PC-3 (cell line): ENCODE measurements at regions not wholly inside any gene's neighbourhood (a gene's known extent, or its start where the extent isn't known, plus 50 kb on each side); places are given as distances from the start of the nearest gene placed in this dataset.

Source experiments
- ATAC-seq: fragments of 200-7000 bp; cut with Tn5 transposase; 2 replicates; pipeline ENCODE4 v1.9.1; 2020; ENCODE audit warnings: mild to moderate bottlenecking, moderate library complexity
- BruUV-seq: library from RNA; stranded (reverse); fragments of 400-500 nt; replicated peaks from 2 replicates; lab custom pipeline; 2021; lab: Mats Ljungman, UMichigan
- CTCF ChIA-PET: fragments of 300-600 bp; sonication (Branson Sonifier 250); formaldehyde crosslinking; loops from one replicate; lab custom pipeline; 2022; ENCODE audit warnings: antibody characterized with exemption; lab: Charles Lee
- POLR2A ChIA-PET: fragments of 300-600 bp; sonication (Branson Sonifier 250); formaldehyde crosslinking; loops from one replicate; lab custom pipeline; 2022; ENCODE audit warnings: antibody characterized with exemption; ENCODE audit not compliant: unreplicated experiment; lab: Charles Lee
- DNase-seq: peaks from one replicate; pipeline ENCODE4 v3.0.0-alpha.2; 2015
- H2AFZ ChIP-seq: fragments of 300-600 bp; sonication (generic); 2 replicates; pipeline ENCODE4 v1.6.0; 2016; ENCODE audit warnings: antibody characterized with exemption, low read length
- H3F3A ChIP-seq: fragments of 300-600 bp; sonication (generic); one replicate; pipeline ENCODE4 v1.6.0; 2017; ENCODE audit warnings: antibody characterized with exemption, low read length, control low read depth, mild to moderate bottlenecking; ENCODE audit not compliant: unreplicated experiment
- H3K27ac ChIP-seq: fragments of 300-600 bp; sonication (generic); 2 replicates; pipeline ENCODE4 v1.5.1; 2016; ENCODE audit warnings: mild to moderate bottlenecking, low read length
- H3K27me3 ChIP-seq: fragments of 300-600 bp; sonication (generic); 2 replicates; pipeline ENCODE4 v1.6.1; 2016; ENCODE audit warnings: low read length, mixed read lengths
- H3K36me3 ChIP-seq: fragments of 300-600 bp; sonication (generic); 2 replicates; pipeline ENCODE4 v1.6.1; 2016; ENCODE audit warnings: low read depth, mixed run types, low read length, mixed read lengths
- H3K4me1 ChIP-seq: fragments of 300-600 bp; sonication (generic); 2 replicates; pipeline ENCODE4 v1.5.1; 2016; ENCODE audit warnings: low read length; ENCODE audit not compliant: insufficient read depth
- H3K4me2 ChIP-seq: fragments of 300-600 bp; sonication (generic); 2 replicates; pipeline ENCODE4 v1.6.0; 2016; ENCODE audit warnings: low read length
- H3K4me3 ChIP-seq: fragments of 300-600 bp; sonication (generic); 2 replicates; pipeline ENCODE4 v1.5.1; 2016; ENCODE audit warnings: mild to moderate bottlenecking, low read length, mixed read lengths
- H3K79me2 ChIP-seq: fragments of 300-600 bp; sonication (generic); 2 replicates; pipeline ENCODE4 v1.6.1; 2017; ENCODE audit warnings: low read length, mixed read lengths
- H3K9ac ChIP-seq: fragments of 300-600 bp; sonication (generic); 2 replicates; pipeline ENCODE4 v1.6.0; 2016; ENCODE audit warnings: mild to moderate bottlenecking, low read length
- H3K9me2 ChIP-seq: fragments of 300-600 bp; sonication (generic); replicated peaks from 2 replicates; pipeline ENCODE4 v1.6.1; 2016; ENCODE audit warnings: mixed run types, low read length, mixed read lengths
- H3K9me3 ChIP-seq: fragments of 300-600 bp; sonication (generic); 2 replicates; pipeline ENCODE4 v1.6.1; 2016; ENCODE audit warnings: low read length, mixed read lengths
- H4K20me1 ChIP-seq: fragments of 300-600 bp; sonication (generic); 2 replicates; pipeline ENCODE4 v1.6.1; 2016; ENCODE audit warnings: low read length, mixed read lengths
- CTCF ChIP-seq: fragments of 300-600 bp; sonication (generic); conservative IDR thresholded peaks from 2 replicates; pipeline ENCODE4 v1.5.1; 2017; ENCODE audit warnings: antibody characterized with exemption, low read depth, mild to moderate bottlenecking, low read length
- EZH2 ChIP-seq: fragments of 300-600 bp; sonication (generic); IDR thresholded peaks from one replicate; pipeline ENCODE4 v1.6.1; 2017; ENCODE audit warnings: antibody characterized with exemption, mild to moderate bottlenecking, low read length; ENCODE audit not compliant: unreplicated experiment
- EZH2phosphoT487 ChIP-seq: fragments of 300-600 bp; sonication (generic); IDR thresholded peaks from 2 replicates; pipeline ENCODE4 v1.6.1; 2018; ENCODE audit warnings: mild to moderate bottlenecking, antibody characterized with exemption, low read length, borderline replicate concordance
- intact Hi-C: fragments of 100-400 bp; cut with micrococcal nuclease; formaldehyde crosslinking; loops from 2 replicates; pipeline ENCODE4 v1.9.0; 2023

- Histone ChIP-seq H3K9me3 (no peaks in the 10 kb centered on the region), H3K4me3 (no peak overlapping the region), H3K79me2 (no peaks in the 10 kb centered on the region), H3K27ac (no peak overlapping the region), H3F3A (no peaks in the 10 kb centered on the region), H3K9ac (no peak overlapping the region), H4K20me1 (no peaks in the 10 kb centered on the region), H3K4me2 (no peak overlapping the region), H3K27me3 (no peaks in the 10 kb centered on the region), H3K36me3 (no peaks in the 10 kb centered on the region), H3K4me1 (no peaks in the 10 kb centered on the region), H2AFZ (no peak overlapping the region), H3K9me2 (no peaks in the 10 kb centered on the region)
- TF ChIP-seq CTCF (no peak), EZH2 (no peak), EZH2phosphoT487 (no peak)
- CTCF ChIA-PET, result no interaction called here
- no peak for DNase-seq
- ATAC-seq, result no peak
- intact Hi-C loops, result no loop called here
- POLR2A ChIA-PET, result no interaction called here
- no TSS peak for BruUV-seq
Measured at GRCh38 chr6:163871616-163872015, 457.1 kb downstream of the QKI start.

- Histone ChIP-seq H3F3A (no peaks in the 10 kb centered on the region), H3K9ac (no peak overlapping the region), H3K27me3 (no peaks in the 10 kb centered on the region), H3K79me2 (no peaks in the 10 kb centered on the region), H4K20me1 (no peaks in the 10 kb centered on the region), H3K27ac (no peak overlapping the region), H3K9me3 (no peaks in the 10 kb centered on the region), H3K4me1 (no peaks in the 10 kb centered on the region), H3K9me2 (no peaks in the 10 kb centered on the region), H3K4me3 (no peak overlapping the region), H2AFZ (no peak overlapping the region), H3K36me3 (no peaks in the 10 kb centered on the region), H3K4me2 (no peak overlapping the region)
- ATAC-seq (no peak), DNase-seq (no peak)
- no TSS peak for BruUV-seq
- intact Hi-C loops, result no loop called here
- TF ChIP-seq EZH2phosphoT487, result no peak
- TF ChIP-seq CTCF, result no peak
- TF ChIP-seq EZH2, result no peak
- POLR2A ChIA-PET, result no interaction called here
- CTCF ChIA-PET, result no interaction called here
Measured at GRCh38 chr6:163867518-163868292, 453.2 kb downstream of the QKI start.

- intact Hi-C loops, result no loop called here
- Histone ChIP-seq H3K4me2 (no peak overlapping the region), H3K4me3 (no peak overlapping the region), H3F3A (no peaks in the 10 kb centered on the region), H2AFZ (no peak overlapping the region), H3K9me3 (no peaks in the 10 kb centered on the region), H4K20me1 (no peaks in the 10 kb centered on the region), H3K4me1 (no peaks in the 10 kb centered on the region), H3K9me2 (no peaks in the 10 kb centered on the region), H3K27ac (no peak overlapping the region), H3K79me2 (no peaks in the 10 kb centered on the region), H3K9ac (no peak overlapping the region), H3K36me3 (no peaks in the 10 kb centered on the region), H3K27me3 (0 out of 2 replicates have a peak, but pooled peaks cover under 1% of the 10 kb centered on the region)
- DNase-seq (no peak), ATAC-seq (no peak)
- BruUV-seq, result no TSS peak
- TF ChIP-seq EZH2phosphoT487 (no peak), EZH2 (no peak), CTCF (no peak)
- POLR2A ChIA-PET, result no interaction called here
- CTCF ChIA-PET, result no interaction called here
Measured at GRCh38 chr6:163866192-163866591, 451.7 kb downstream of the QKI start.
